Muscle layer of colon (tissue), 2 donors: ENCODE measurements at regions not wholly inside any gene's neighbourhood (a gene's known extent, or its start where the extent isn't known, plus 50 kb on each side); places are given as distances from the start of the nearest gene placed in this dataset.

Source experiments
- H3K27ac ChIP-seq: one replicate; pipeline ENCODE4 v1.7.0; 2013; ENCODE audit warnings: low read depth, mild to moderate bottlenecking, low read length, moderate library complexity
- H3K27me3 ChIP-seq, 2 donors: one replicate each; pipeline ENCODE4 v1.7.0; 2013; ENCODE audit warnings: low read length in 2 of 2, mild to moderate bottlenecking in 2 of 2; ENCODE audit not compliant: insufficient read depth in 2 of 2, control insufficient read depth in 1 of 2
- H3K36me3 ChIP-seq: one replicate; pipeline ENCODE4 v1.7.0; 2013; ENCODE audit warnings: mild to moderate bottlenecking, low read length; ENCODE audit not compliant: insufficient read depth
- H3K4me1 ChIP-seq: one replicate; pipeline ENCODE4 v1.7.0; 2013; ENCODE audit warnings: mild to moderate bottlenecking, low read length; ENCODE audit not compliant: insufficient read depth
- H3K4me3 ChIP-seq, 2 donors: one replicate each; pipeline ENCODE4 v1.7.0; 2013; ENCODE audit warnings: low read length in 2 of 2, low read depth in 1 of 2, mild to moderate bottlenecking in 1 of 2, moderate library complexity in 1 of 2
- H3K9ac ChIP-seq: one replicate; pipeline ENCODE4 v1.7.0; 2013; ENCODE audit warnings: low read length
- H3K9me3 ChIP-seq: one replicate; pipeline ENCODE4 v1.7.0; 2013; ENCODE audit warnings: mild to moderate bottlenecking, low read length
- donor health status: abdominal sarcoma.
- donor health status: Adenocarcinoma of cecum.

GRCh38 chr1:72568113-72568512, 285.8 kb upstream of the NEGR1 start:
- Histone ChIP-seq H3K9ac (no peak overlapping the region), H3K36me3 (no peaks in the 10 kb centered on the region), H3K4me1 (peaks cover 7% of the 10 kb centered on the region), H3K9me3 (no peaks in the 10 kb centered on the region), H3K27ac (no peak overlapping the region), H3K4me3 (no peak overlapping the region), H3K27me3 (no peaks in the 10 kb centered on the region)

DNA sequence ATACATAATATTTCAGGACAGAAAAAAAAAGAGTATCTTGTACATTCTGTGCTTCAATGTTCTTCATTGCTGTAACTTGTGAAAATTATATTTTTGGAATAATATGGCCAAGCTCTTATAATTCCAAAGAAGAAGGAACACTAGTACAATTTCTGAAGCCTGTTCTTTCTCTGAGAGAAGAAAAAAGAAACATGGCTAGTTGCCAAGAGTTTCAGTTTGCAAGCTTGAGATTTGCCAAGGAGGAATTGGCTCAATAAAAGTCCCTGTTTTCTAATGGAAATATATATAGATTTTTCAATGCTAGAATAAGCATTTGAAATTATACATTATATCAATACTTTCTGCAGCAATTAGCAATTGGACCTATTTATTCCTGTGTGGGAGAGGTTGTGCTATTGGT, 285.2 kb upstream of the NEGR1 start:
- Histone ChIP-seq H3K4me3 (no peak overlapping the region), H3K9ac (no peak overlapping the region), H3K4me1 (peaks cover 7% of the 10 kb centered on the region), H3K27me3 (no peaks in the 10 kb centered on the region), H3K27ac (no peak overlapping the region), H3K36me3 (no peaks in the 10 kb centered on the region), H3K9me3 (no peaks in the 10 kb centered on the region)

- H3K27ac ChIP-seq = no peak overlapping the region
- H3K4me3 ChIP-seq = no peak overlapping the region
- no peaks in the 10 kb centered on the region for H3K36me3 ChIP-seq
Observed at GRCh38 chr1:72564749-72565148, 282.4 kb upstream of the NEGR1 start.

DNA sequence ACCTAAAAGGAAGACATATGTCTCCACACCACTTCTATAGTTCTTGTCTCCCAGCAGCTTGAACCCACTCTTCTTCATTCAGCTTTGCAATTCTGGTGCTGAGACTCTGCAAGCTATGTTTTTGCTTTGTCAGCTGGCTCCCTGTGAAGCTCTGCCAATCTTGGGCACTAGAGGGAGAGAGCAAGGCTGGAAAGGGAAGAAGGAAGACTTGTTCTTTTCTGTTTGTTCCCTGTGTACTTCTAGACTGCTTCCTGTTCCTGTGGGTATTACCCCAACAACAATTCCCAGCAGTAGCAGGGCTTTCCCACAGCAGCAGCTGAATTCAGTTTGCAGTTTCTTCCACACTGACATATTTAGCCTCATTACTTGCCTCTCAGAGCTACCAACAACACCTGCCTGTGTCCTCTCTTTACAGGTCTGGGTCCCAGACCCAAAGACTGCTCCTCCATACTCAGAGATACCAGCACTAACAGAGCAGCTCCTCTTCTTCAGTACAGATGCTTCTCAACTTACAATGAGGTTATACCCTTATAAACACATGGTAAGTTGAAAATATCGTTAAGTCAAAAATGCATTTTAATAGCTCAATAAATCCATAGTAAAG, 275.2 kb upstream of the NEGR1 start:
- no peak overlapping the region for H3K4me3 ChIP-seq
- no peaks in the 10 kb centered on the region for H3K27me3 ChIP-seq
- no peaks in the 10 kb centered on the region for H3K9me3 ChIP-seq
- H3K9ac ChIP-seq = no peak overlapping the region
- H3K36me3 ChIP-seq = no peaks in the 10 kb centered on the region
- no peaks in the 10 kb centered on the region for H3K4me1 ChIP-seq
- H3K27ac ChIP-seq = no peak overlapping the region

More at GRCh38 chr1:72564749-72565148, 282.4 kb upstream of the NEGR1 start:
- Histone ChIP-seq H3K9me3 (no peaks in the 10 kb centered on the region), H3K9ac (no peak overlapping the region), H3K27me3 (no peaks in the 10 kb centered on the region), H3K4me1 (peaks cover 7% of the 10 kb centered on the region)

GRCh38 chr1:72547412-72547811, 265.1 kb upstream of the NEGR1 start:
- H3K4me3 ChIP-seq = no peak overlapping the region
- H3K27me3 ChIP-seq = no peaks in the 10 kb centered on the region
- no peaks in the 10 kb centered on the region for H3K4me1 ChIP-seq
- H3K9ac ChIP-seq = no peak overlapping the region
- no peaks in the 10 kb centered on the region for H3K9me3 ChIP-seq
- no peaks in the 10 kb centered on the region for H3K36me3 ChIP-seq
- H3K27ac ChIP-seq = no peak overlapping the region

GRCh38 chr1:72540674-72541073, 258.3 kb upstream of the NEGR1 start:
- Histone ChIP-seq H3K9me3 (no peaks in the 10 kb centered on the region), H3K4me1 (no peaks in the 10 kb centered on the region)

DNA sequence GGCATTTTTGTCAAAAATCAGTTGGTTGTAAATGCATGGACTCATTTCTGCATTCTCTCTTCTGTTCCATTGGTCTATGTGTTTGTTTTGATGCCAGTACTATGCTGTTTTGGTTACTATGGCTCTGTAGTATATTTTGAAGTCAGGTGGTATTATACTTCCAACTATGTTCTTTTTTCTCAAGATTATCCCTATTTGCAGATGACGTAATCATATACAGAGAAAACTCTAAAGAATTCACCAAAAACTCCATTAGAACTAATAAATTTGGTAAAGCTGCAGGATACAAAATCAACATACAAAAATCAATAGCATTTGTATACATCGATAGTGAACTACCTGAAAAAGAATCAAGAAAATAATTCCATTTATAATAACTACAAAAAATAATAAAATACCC, 253.1 kb upstream of the NEGR1 start:
- no peak overlapping the region for H3K4me3 ChIP-seq
- H3K36me3 ChIP-seq = no peaks in the 10 kb centered on the region
- no peaks in the 10 kb centered on the region for H3K27me3 ChIP-seq
- no peak overlapping the region for H3K9ac ChIP-seq
- H3K9me3 ChIP-seq = no peaks in the 10 kb centered on the region
- H3K27ac ChIP-seq = no peak overlapping the region
- H3K4me1 ChIP-seq = no peaks in the 10 kb centered on the region

More at GRCh38 chr1:72540674-72541073, 258.3 kb upstream of the NEGR1 start:
- Histone ChIP-seq H3K4me3 (no peak overlapping the region), H3K9ac (no peak overlapping the region), H3K27ac (no peak overlapping the region), H3K36me3 (no peaks in the 10 kb centered on the region), H3K27me3 (no peaks in the 10 kb centered on the region)

GRCh38 chr1:72530646-72531045, 248.3 kb upstream of the NEGR1 start:
- no peak overlapping the region for H3K27ac ChIP-seq
- H3K27me3 ChIP-seq = no peaks in the 10 kb centered on the region
- H3K36me3 ChIP-seq = no peaks in the 10 kb centered on the region
- no peaks in the 10 kb centered on the region for H3K9me3 ChIP-seq
- H3K9ac ChIP-seq = no peak overlapping the region
- H3K4me3 ChIP-seq = no peak overlapping the region
- H3K4me1 ChIP-seq = no peaks in the 10 kb centered on the region

- Histone ChIP-seq H3K4me3 (no peak overlapping the region), H3K9me3 (no peaks in the 10 kb centered on the region), H3K9ac (no peak overlapping the region), H3K27me3 (no peaks in the 10 kb centered on the region), H3K27ac (no peak overlapping the region), H3K4me1 (no peaks in the 10 kb centered on the region), H3K36me3 (no peaks in the 10 kb centered on the region)
Observed at GRCh38 chr1:72526926-72527325, 244.6 kb upstream of the NEGR1 start.

GRCh38 chr1:72524021-72524420, 241.7 kb upstream of the NEGR1 start:
- Histone ChIP-seq H3K27ac (no peak overlapping the region), H3K9me3 (no peaks in the 10 kb centered on the region), H3K4me3 (no peak overlapping the region), H3K27me3 (no peaks in the 10 kb centered on the region), H3K4me1 (no peaks in the 10 kb centered on the region), H3K36me3 (no peaks in the 10 kb centered on the region), H3K9ac (no peak overlapping the region)

DNA sequence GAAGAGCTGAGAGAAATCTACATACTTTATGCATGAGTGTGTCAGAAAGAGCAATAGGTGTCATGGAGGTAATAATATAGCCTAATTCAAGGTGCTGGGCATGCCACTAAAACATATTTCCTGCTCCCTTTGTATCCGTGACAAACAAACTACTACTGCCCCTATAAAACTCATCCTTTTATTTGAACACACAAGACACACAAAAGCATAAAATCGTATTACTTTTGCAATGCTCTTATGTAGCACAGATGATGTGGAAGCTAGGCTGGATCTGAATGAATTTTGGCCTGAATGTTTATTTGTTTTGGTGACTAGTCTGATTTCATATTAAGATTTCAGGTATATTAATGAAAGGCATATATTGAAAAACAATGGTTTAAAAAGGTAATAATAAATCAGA, 239.3 kb upstream of the NEGR1 start:
- H3K36me3 ChIP-seq = no peaks in the 10 kb centered on the region
- H3K27me3 ChIP-seq = no peaks in the 10 kb centered on the region
- no peaks in the 10 kb centered on the region for H3K4me1 ChIP-seq
- no peaks in the 10 kb centered on the region for H3K9me3 ChIP-seq
- H3K4me3 ChIP-seq = no peak overlapping the region
- no peak overlapping the region for H3K9ac ChIP-seq
- no peak overlapping the region for H3K27ac ChIP-seq

GRCh38 chr1:72516826-72517225, 234.5 kb upstream of the NEGR1 start:
- Histone ChIP-seq H3K27me3 (no peaks in the 10 kb centered on the region), H3K4me1 (no peaks in the 10 kb centered on the region), H3K36me3 (no peaks in the 10 kb centered on the region), H3K9ac (no peak overlapping the region), H3K4me3 (no peak overlapping the region), H3K27ac (no peak overlapping the region), H3K9me3 (no peaks in the 10 kb centered on the region)
